Gastrocnemius medialis (tissue), 4 donors: ENCODE measurements at regions not wholly inside any gene's neighbourhood (a gene's known extent, or its start where the extent isn't known, plus 50 kb on each side); places are given as distances from the start of the nearest gene placed in this dataset.

Experiments used
- POLR2A ChIP-seq, 2 donors: fragments of 450-650 bp; IDR thresholded peaks; one replicate each; pipeline ENCODE4 v1.6.1; 2017; ENCODE audit warnings: antibody characterized with exemption in 2 of 2, mild to moderate bottlenecking in 2 of 2, moderate library complexity in 2 of 2
- TF ChIP-seq, protein P1 (sequence below), 5 experiments: fragments of 450-650 bp in 3 of 5; fragments of 200-600 bp in 2 of 5; sonication (generic) in 2 of 5; IDR thresholded peaks in 4 of 5; conservative IDR thresholded peaks in 1 of 5; 1 replicate in 4 of 5; 2 replicates in 1 of 5; pipeline ENCODE4 v1.5.1; 2016 to 2019; ENCODE audit warnings: antibody characterized with exemption in 5 of 5, mild to moderate bottlenecking in 3 of 5, moderate library complexity in 3 of 5

GRCh38 chr6:112413780-112414179 is 66.7 kb downstream of the RFPL4B start:
- TF ChIP-seq, protein P1, sequence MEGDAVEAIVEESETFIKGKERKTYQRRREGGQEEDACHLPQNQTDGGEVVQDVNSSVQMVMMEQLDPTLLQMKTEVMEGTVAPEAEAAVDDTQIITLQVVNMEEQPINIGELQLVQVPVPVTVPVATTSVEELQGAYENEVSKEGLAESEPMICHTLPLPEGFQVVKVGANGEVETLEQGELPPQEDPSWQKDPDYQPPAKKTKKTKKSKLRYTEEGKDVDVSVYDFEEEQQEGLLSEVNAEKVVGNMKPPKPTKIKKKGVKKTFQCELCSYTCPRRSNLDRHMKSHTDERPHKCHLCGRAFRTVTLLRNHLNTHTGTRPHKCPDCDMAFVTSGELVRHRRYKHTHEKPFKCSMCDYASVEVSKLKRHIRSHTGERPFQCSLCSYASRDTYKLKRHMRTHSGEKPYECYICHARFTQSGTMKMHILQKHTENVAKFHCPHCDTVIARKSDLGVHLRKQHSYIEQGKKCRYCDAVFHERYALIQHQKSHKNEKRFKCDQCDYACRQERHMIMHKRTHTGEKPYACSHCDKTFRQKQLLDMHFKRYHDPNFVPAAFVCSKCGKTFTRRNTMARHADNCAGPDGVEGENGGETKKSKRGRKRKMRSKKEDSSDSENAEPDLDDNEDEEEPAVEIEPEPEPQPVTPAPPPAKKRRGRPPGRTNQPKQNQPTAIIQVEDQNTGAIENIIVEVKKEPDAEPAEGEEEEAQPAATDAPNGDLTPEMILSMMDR (IDR thresholded peaks at IDR 0.05 in 4 of 5, conservative IDR thresholded peaks at IDR 0.05 in 1 of 5): no peak
- TF ChIP-seq POLR2A (IDR thresholded peaks at IDR 0.05): no peak
